Endothelial cell (in vitro differentiated cells): ENCODE measurements at regions not wholly inside any gene's neighbourhood (a gene's known extent, or its start where the extent isn't known, plus 50 kb on each side); places are given as distances from the start of the nearest gene placed in this dataset.

ENCODE experiments used
- DNase-seq: peaks from one replicate; pipeline ENCODE4 v3.0.0; 2021; ENCODE audit warnings: low spot score
- H3K27ac Mint-ChIP-seq: one replicate; pipeline ENCODE4 v1.8.0; 2021; ENCODE audit warnings: mixed read lengths, inconsistent platforms; ENCODE audit not compliant: unreplicated experiment
- H3K27me3 Mint-ChIP-seq: one replicate; pipeline ENCODE4 v1.8.0; 2021; ENCODE audit warnings: mild to moderate bottlenecking, moderate library complexity, mixed read lengths, inconsistent platforms; ENCODE audit not compliant: unreplicated experiment
- H3K36me3 Mint-ChIP-seq: one replicate; pipeline ENCODE4 v1.8.0; 2021; ENCODE audit warnings: mild to moderate bottlenecking, low read depth, mixed read lengths, inconsistent platforms; ENCODE audit not compliant: unreplicated experiment
- H3K4me1 Mint-ChIP-seq: one replicate; pipeline ENCODE4 v1.8.0; 2021; ENCODE audit warnings: mild to moderate bottlenecking, mixed read lengths, inconsistent platforms; ENCODE audit not compliant: unreplicated experiment
- H3K4me3 Mint-ChIP-seq: one replicate; pipeline ENCODE4 v1.8.0; 2021; ENCODE audit warnings: mild to moderate bottlenecking, mixed read lengths, inconsistent platforms; ENCODE audit not compliant: unreplicated experiment
- H3K9me3 Mint-ChIP-seq: one replicate; pipeline ENCODE4 v1.8.0; 2021; ENCODE audit warnings: mixed read lengths, inconsistent platforms; ENCODE audit not compliant: unreplicated experiment
- TF ChIP-seq, protein P1 (sequence below): fragments of 200-600 bp; sonication (generic); IDR thresholded peaks from one replicate; pipeline ENCODE4 v1.5.0; 2021; ENCODE audit warnings: antibody characterized with exemption; ENCODE audit not compliant: unreplicated experiment

- H3K27ac Mint-ChIP-seq = no peak overlapping the region
- no peaks in the 10 kb centered on the region for H3K36me3 Mint-ChIP-seq
- H3K27me3 Mint-ChIP-seq = no peaks in the 10 kb centered on the region
- no peaks in the 10 kb centered on the region for H3K4me1 Mint-ChIP-seq
- H3K9me3 Mint-ChIP-seq = no peaks in the 10 kb centered on the region
- DNase-seq = no peak
- TF ChIP-seq, protein P1, sequence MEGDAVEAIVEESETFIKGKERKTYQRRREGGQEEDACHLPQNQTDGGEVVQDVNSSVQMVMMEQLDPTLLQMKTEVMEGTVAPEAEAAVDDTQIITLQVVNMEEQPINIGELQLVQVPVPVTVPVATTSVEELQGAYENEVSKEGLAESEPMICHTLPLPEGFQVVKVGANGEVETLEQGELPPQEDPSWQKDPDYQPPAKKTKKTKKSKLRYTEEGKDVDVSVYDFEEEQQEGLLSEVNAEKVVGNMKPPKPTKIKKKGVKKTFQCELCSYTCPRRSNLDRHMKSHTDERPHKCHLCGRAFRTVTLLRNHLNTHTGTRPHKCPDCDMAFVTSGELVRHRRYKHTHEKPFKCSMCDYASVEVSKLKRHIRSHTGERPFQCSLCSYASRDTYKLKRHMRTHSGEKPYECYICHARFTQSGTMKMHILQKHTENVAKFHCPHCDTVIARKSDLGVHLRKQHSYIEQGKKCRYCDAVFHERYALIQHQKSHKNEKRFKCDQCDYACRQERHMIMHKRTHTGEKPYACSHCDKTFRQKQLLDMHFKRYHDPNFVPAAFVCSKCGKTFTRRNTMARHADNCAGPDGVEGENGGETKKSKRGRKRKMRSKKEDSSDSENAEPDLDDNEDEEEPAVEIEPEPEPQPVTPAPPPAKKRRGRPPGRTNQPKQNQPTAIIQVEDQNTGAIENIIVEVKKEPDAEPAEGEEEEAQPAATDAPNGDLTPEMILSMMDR = no peak
- H3K4me3 Mint-ChIP-seq = no peak overlapping the region
Measured at GRCh38 chr4:141410839-141411238, 190.1 kb downstream of the ZNF330 start.

GRCh38 chr4:141411936-141412335 lies 191.2 kb downstream of the ZNF330 start:
- no peak overlapping the region for H3K4me3 Mint-ChIP-seq

GRCh38 chr4:141413366-141413765 lies 192.7 kb downstream of the ZNF330 start:
- Mint-ChIP-seq H3K27me3 (no peaks in the 10 kb centered on the region), H3K9me3 (no peaks in the 10 kb centered on the region), H3K36me3 (no peaks in the 10 kb centered on the region), H3K27ac (no peak overlapping the region), H3K4me3 (no peak overlapping the region), H3K4me1 (no peaks in the 10 kb centered on the region)
- TF ChIP-seq, protein P1 = no peak
- no peak for DNase-seq

More at GRCh38 chr4:141411936-141412335, 191.2 kb downstream of the ZNF330 start:
- no peaks in the 10 kb centered on the region for H3K4me1 Mint-ChIP-seq
- H3K36me3 Mint-ChIP-seq = no peaks in the 10 kb centered on the region
- no peak overlapping the region for H3K27ac Mint-ChIP-seq
- H3K27me3 Mint-ChIP-seq = no peaks in the 10 kb centered on the region
- DNase-seq = no peak
- TF ChIP-seq, protein P1 = no peak
- H3K9me3 Mint-ChIP-seq = no peaks in the 10 kb centered on the region

- Mint-ChIP-seq H3K27ac (no peak overlapping the region), H3K4me3 (no peak overlapping the region), H3K9me3 (no peaks in the 10 kb centered on the region), H3K27me3 (no peaks in the 10 kb centered on the region), H3K36me3 (no peaks in the 10 kb centered on the region), H3K4me1 (no peaks in the 10 kb centered on the region)
- TF ChIP-seq, protein P1 = no peak
- no peak for DNase-seq
Measured at GRCh38 chr4:141415651-141416050, 195.0 kb downstream of the ZNF330 start.

- Mint-ChIP-seq H3K36me3 (no peaks in the 10 kb centered on the region), H3K4me1 (no peaks in the 10 kb centered on the region), H3K27ac (no peak overlapping the region), H3K9me3 (no peaks in the 10 kb centered on the region), H3K4me3 (no peak overlapping the region), H3K27me3 (no peaks in the 10 kb centered on the region)
- TF ChIP-seq, protein P1 = no peak
- no peak for DNase-seq
Measured at GRCh38 chr4:141416219-141416618, 195.5 kb downstream of the ZNF330 start.
